M059J (cell line): ENCODE measurements at regions not wholly inside any gene's neighbourhood (a gene's known extent, or its start where the extent isn't known, plus 50 kb on each side); places are given as distances from the start of the nearest gene placed in this dataset.
"Not testable (repeated sequence)": the region's sequence is repeated elsewhere in the genome, so short reads cannot be mapped to it uniquely, and the experiment has no call there.

Source experiments
- DNase-seq: peaks from one replicate; pipeline ENCODE4 v3.0.0-alpha.2; 2012; ENCODE audit warnings: low read depth

GRCh38 chr14:103231376-103232019, 102.5 kb upstream of the EIF5 start:
- DNase-seq, result no peak

- no peak for DNase-seq
Measured at GRCh38 chr14:103232031-103232808, 101.8 kb upstream of the EIF5 start.

- no peak for DNase-seq
Measured at GRCh38 chr14:103232831-103233319, 101.2 kb upstream of the EIF5 start.

- no peak for DNase-seq
Measured at GRCh38 chr14:103233328-103233727, 100.7 kb upstream of the EIF5 start.

GRCh38 chr14:103234826-103235225, 99.2 kb upstream of the EIF5 start:
- DNase-seq, result not testable (repeated sequence)

GRCh38 chr14:103235506-103235905, 98.5 kb upstream of the EIF5 start:
- not testable (repeated sequence) for DNase-seq

- no peak for DNase-seq
Measured at GRCh38 chr14:103239751-103240150, 94.3 kb upstream of the EIF5 start.

GRCh38 chr14:103241531-103241930, 92.5 kb upstream of the EIF5 start:
- DNase-seq, result no peak

- no peak for DNase-seq
Measured at GRCh38 chr14:103243764-103244737, 90.0 kb upstream of the EIF5 start.

- DNase-seq, result peak; percentile 73
Measured at GRCh38 chr14:103245624-103246031, 88.4 kb upstream of the EIF5 start.

- no peak for DNase-seq
Measured at GRCh38 chr14:103246070-103246469, 88.0 kb upstream of the EIF5 start.

GRCh38 chr14:103247169-103247606, 86.8 kb upstream of the EIF5 start:
- DNase-seq, result no peak

- no peak for DNase-seq
Measured at GRCh38 chr14:103250181-103250580, 83.9 kb upstream of the EIF5 start.

GRCh38 chr14:103250874-103251273, 83.2 kb upstream of the EIF5 start:
- DNase-seq, result no peak

- no peak for DNase-seq
Measured at GRCh38 chr14:103255555-103255954, 78.5 kb upstream of the EIF5 start.

- no peak for DNase-seq
Measured at GRCh38 chr14:103256406-103256805, 77.6 kb upstream of the EIF5 start.

- peak; percentile 52 for DNase-seq
Measured at GRCh38 chr14:103257211-103257962, 76.7 kb upstream of the EIF5 start.

- no peak for DNase-seq
Measured at GRCh38 chr14:103258211-103258610, 75.8 kb upstream of the EIF5 start.

GRCh38 chr14:103259184-103259583, 74.9 kb upstream of the EIF5 start:
- DNase-seq, result no peak

- peak; percentile 4 for DNase-seq
Measured at GRCh38 chr14:103259801-103260628, 74.0 kb upstream of the EIF5 start.
